NCI-H187 treated with DMSO at 0.1 percent for 48 hours (cell line): ENCODE measurements at regions not wholly inside any gene's neighbourhood (a gene's known extent, or its start where the extent isn't known, plus 50 kb on each side); places are given as distances from the start of the nearest gene placed in this dataset.

Experiments
- DNase-seq: peaks from one replicate; lab custom pipeline; 2025; lab: John Stamatoyannopoulos, UW

GRCh38 chr5:165829504-165829903 lies 2324.1 kb downstream of the MAT2B start:
- DNase-seq = no peak

- no peak for DNase-seq
Measured at GRCh38 chr5:165834891-165835290, 2329.5 kb downstream of the MAT2B start.

DNA sequence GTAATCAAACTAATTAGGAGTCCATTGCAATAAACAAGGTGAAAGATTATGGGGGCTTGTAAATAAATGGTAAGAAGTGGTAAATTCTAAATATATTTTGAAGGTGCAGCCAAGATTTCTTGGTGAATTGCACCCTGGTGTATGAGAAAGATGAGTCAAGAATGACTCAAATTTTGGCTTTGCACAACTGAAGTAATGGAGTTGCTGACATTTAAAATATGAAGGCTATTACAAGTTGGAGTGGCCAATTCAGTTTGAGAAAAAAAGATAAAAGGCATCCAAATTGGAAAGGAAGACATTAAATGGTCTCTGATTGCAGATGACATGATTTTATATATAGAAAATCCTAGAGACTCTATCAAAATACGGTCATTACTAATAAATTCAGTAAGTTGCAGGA lies 2330.6 kb downstream of the MAT2B start:
- DNase-seq = no peak

DNA sequence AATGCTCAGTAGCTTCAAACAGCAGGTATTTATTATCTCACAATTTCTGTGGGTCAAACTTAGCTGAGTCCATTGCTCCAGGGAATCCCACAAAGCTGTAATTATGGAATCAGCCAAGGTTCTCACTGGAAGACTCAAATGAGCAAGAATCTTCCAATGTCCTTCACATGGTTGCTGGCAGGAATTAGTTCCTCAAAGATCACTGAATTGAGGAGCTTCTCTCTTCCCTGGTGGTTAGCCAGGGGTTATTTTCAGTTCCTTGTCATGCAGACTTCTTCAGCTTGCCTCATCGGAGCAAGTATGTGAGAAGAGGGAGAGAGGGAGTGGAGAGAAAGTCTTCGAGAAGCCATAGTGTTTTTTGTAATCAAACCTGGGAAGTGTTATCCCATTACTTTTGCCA lies 2331.9 kb downstream of the MAT2B start:
- no peak for DNase-seq

DNA sequence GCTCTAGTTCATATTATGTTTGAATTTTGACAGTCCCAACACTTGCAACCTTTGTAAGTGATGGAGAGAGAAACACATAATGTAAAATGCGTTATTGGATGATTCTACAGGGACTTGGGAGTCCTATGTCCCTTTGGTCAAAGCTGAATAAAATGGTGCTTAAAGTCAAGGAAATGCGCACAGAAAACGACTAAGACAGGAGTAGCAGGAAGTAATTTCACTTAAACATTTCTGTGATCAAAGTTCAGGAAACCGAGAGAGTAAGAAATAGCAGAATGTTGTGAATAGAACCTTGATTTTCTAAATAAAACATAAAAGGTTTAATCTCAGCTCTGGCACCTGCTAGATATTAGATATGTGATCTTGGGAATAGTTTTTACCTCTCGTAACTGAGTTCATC lies 2339.2 kb downstream of the MAT2B start:
- DNase-seq = no peak

DNA sequence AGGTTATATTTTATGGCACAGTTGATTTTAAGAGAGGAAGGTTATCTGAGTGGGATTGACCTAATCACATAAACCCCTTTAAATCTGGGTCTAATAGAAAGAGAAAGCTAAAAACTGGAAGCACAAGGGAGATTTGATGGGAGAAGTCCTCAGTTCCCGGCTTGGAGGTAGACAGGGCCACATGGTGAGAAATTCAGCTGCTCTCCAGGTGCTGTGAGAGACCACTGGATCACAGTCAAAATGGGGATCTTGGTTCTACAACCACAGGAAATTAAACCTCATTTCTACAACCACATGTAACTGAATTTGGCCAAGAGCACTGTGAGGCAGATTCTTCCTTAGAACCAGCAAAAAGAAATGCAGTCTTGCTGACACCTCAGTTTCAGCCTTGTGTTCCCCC lies 2352.7 kb downstream of the MAT2B start:
- no peak for DNase-seq

GRCh38 chr5:165859251-165859650 lies 2353.8 kb downstream of the MAT2B start:
- DNase-seq = no peak

- no peak for DNase-seq
Measured at GRCh38 chr5:165863239-165863638, 2357.8 kb downstream of the MAT2B start.

GRCh38 chr5:165871291-165871690 lies 2365.9 kb downstream of the MAT2B start:
- no peak for DNase-seq

GRCh38 chr5:165874851-165875250 lies 2369.4 kb downstream of the MAT2B start:
- no peak for DNase-seq

- no peak for DNase-seq
Measured at GRCh38 chr5:165876538-165876937, 2371.1 kb downstream of the MAT2B start.

GRCh38 chr5:165877475-165877874 lies 2372.1 kb downstream of the MAT2B start:
- no peak for DNase-seq

DNA sequence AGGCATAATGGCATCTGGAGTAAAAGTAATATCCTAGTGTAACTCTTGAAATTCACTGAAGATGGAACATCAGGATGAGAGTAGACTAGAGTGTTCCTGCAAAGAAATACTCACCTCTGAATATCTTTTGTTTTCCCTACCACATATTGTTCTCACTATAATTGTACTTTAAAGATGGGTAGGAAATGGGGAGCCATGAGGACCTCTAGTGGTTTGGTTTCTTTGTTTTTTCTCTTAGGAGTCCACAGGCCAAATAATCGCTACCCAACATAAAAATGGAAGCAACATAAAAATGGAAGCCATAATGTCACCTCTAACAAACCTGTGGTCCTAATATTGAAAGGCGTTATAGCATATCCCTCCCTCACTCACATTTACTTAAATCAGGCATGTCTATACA lies 2375.8 kb downstream of the MAT2B start:
- no peak for DNase-seq

- no peak for DNase-seq
Measured at GRCh38 chr5:165882099-165882498, 2376.7 kb downstream of the MAT2B start.

DNA sequence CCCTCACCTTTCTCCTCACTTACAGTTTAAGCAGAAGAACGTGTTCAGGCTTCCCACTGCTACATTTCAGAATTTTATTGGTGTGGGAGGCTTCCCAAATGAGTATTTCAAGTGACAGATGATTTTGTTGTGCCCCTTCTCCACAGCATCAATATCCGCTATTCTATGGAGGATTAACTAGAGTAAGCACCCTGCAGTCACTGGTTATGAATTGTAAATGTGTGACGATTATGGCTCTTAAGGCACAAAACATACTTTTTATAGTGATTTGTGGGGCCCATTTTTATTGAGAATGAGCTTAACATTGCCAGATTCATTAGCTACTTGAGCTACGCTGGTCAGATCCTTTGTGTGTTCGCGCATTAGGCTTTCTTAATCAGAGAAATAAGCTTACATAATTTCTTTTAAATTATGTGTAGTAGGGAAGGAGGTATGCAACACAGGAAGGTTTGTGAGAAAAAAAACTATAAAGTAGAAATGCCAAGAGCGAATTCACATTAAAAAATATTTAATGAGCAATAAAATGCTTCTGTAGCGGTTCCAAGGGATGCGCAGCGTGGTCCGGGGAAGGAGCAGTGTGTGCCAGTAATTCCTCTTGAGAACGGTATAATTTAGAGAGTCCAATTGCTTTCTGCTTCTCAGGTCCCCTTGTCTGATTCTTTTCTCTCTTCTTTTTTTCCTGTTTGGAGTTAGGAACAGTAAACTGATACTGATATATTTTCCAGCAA lies 2380.4 kb downstream of the MAT2B start:
- no peak for DNase-seq

- DNase-seq = no peak
Measured at GRCh38 chr5:165887147-165887546, 2381.7 kb downstream of the MAT2B start.

- no peak for DNase-seq
Measured at GRCh38 chr5:165892383-165892782, 2387.0 kb downstream of the MAT2B start.

- DNase-seq = no peak
Measured at GRCh38 chr5:165894916-165895315, 2389.5 kb downstream of the MAT2B start.

GRCh38 chr5:165903835-165904234 lies 2387.6 kb upstream of the WWC1 start:
- DNase-seq = no peak

GRCh38 chr5:165906871-165907270 lies 2384.6 kb upstream of the WWC1 start:
- no peak for DNase-seq

- no peak for DNase-seq
Measured at GRCh38 chr5:165913059-165913458, 2378.4 kb upstream of the WWC1 start.

- DNase-seq = no peak
Measured at GRCh38 chr5:165914456-165914855, 2377.0 kb upstream of the WWC1 start.

DNA sequence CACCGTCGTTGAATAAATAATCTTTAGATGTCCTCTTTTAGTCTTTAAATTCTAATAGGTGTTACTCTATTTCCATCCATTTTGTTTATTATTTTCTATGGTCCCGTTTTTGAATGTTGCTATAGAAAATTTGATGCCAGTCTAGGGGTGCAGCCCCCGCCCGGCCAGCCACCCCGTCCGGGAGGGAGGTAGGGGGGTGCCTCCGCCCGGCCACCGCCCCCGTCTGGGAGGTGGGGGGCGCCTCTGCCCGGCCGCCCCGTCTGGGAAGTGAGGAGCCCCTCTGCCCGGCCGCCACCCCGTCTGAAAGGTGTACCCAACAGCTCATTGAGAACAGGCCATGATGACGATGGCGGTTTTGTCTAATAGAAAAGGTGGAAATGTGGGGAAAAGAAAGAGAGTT lies 2372.2 kb upstream of the WWC1 start:
- DNase-seq = no peak

GRCh38 chr5:165920655-165921054 lies 2370.8 kb upstream of the WWC1 start:
- no peak for DNase-seq
